ENCODE measurements at regions not wholly inside any gene's neighbourhood (a gene's known extent, or its start where the extent isn't known, plus 50 kb on each side); places are given as distances from the start of the nearest gene placed in this dataset.

GRCh38 chr2:134123332-134123731 is 130.5 kb upstream of the MGAT5 start:
- no peak overlapping the region for H3K27ac ChIP-seq (ENCODE audit: low read depth, low read length)
- WGBS, 3 donors = 70 to 90% (median 75%) methylated on average over 2 of the region's 2 CpGs

GRCh38 chr2:134124047-134124753 is 129.7 kb upstream of the MGAT5 start:
- 8 to 39% (median 36%) methylated on average over 3 of the region's 3 CpGs for WGBS, 3 donors
- no peak overlapping the region for H3K27ac ChIP-seq (ENCODE audit: low read depth, low read length)

GRCh38 chr2:134127496-134127895 is 126.4 kb upstream of the MGAT5 start:
- H3K27ac ChIP-seq (ENCODE audit: low read depth, low read length) = no peak overlapping the region
- WGBS, 3 donors = 83 to 90% (median 87%) methylated on average over 7 of the region's 7 CpGs

GRCh38 chr2:134128746-134129145 is 125.1 kb upstream of the MGAT5 start:
- no peak overlapping the region for H3K27ac ChIP-seq (ENCODE audit: low read depth, low read length)
- 68 to 83% (median 68%) methylated on average over 6 of the region's 6 CpGs for WGBS, 3 donors

- 98 to 99% (median 98%) methylated on average over 33 to 42 of the region's 42 CpGs for WGBS, 3 donors
These were observed 123.9 kb upstream of the MGAT5 start for GRCh38 chr2:134129900-134130537.

GRCh38 chr2:134131681-134132489 is 122.0 kb upstream of the MGAT5 start:
- H3K27ac ChIP-seq (ENCODE audit: low read depth, low read length) = no peak overlapping the region
- WGBS, 3 donors = 81 to 91% (median 89%) methylated on average over 7 of the region's 7 CpGs

More at GRCh38 chr2:134129900-134130537, 123.9 kb upstream of the MGAT5 start:
- no peak overlapping the region for H3K27ac ChIP-seq (ENCODE audit: low read depth, low read length)

- WGBS, 3 donors = 52 to 78% (median 69%) methylated on average over 3 of the region's 3 CpGs
- no peak overlapping the region for H3K27ac ChIP-seq (ENCODE audit: low read depth, low read length)
These were observed 121.4 kb upstream of the MGAT5 start for GRCh38 chr2:134132490-134132857.

GRCh38 chr2:134133622-134134312 is 120.1 kb upstream of the MGAT5 start:
- 80 to 88% (median 86%) methylated on average over 6 of the region's 6 CpGs for WGBS, 3 donors
- H3K27ac ChIP-seq (ENCODE audit: low read depth, low read length) = no peak overlapping the region

- 87 to 92% (median 91%) methylated on average over 2 of the region's 2 CpGs for WGBS, 3 donors
These were observed 119.6 kb upstream of the MGAT5 start for GRCh38 chr2:134134313-134134706.

GRCh38 chr2:134134827-134135226 is 119.0 kb upstream of the MGAT5 start:
- 65 to 96% (median 89%) methylated on average over 3 of the region's 3 CpGs for WGBS, 3 donors
- no peak overlapping the region for H3K27ac ChIP-seq (ENCODE audit: low read depth, low read length)

More at GRCh38 chr2:134134313-134134706, 119.6 kb upstream of the MGAT5 start:
- H3K27ac ChIP-seq (ENCODE audit: low read depth, low read length) = no peak overlapping the region

- no peak overlapping the region for H3K27ac ChIP-seq (ENCODE audit: low read depth, low read length)
- WGBS, 3 donors = 32 to 85% (median 66%) methylated on average over 2 of the region's 2 CpGs
These were observed 118.1 kb upstream of the MGAT5 start for GRCh38 chr2:134135793-134136192.

GRCh38 chr2:134136731-134137130 is 117.1 kb upstream of the MGAT5 start:
- 12 to 21% (median 13%) methylated on average over 2 of the region's 2 CpGs for WGBS, 3 donors
- H3K27ac ChIP-seq (ENCODE audit: low read depth, low read length) = no peak overlapping the region

GRCh38 chr2:134137182-134137611 is 116.7 kb upstream of the MGAT5 start:
- H3K27ac ChIP-seq (ENCODE audit: low read depth, low read length) = no peak overlapping the region
- 20 to 29% (median 24%) methylated on average over 5 of the region's 5 CpGs for WGBS, 3 donors

GRCh38 chr2:134138115-134138514 is 115.8 kb upstream of the MGAT5 start:
- 86 to 93% (median 90%) methylated on average over 2 of the region's 2 CpGs for WGBS, 3 donors

GRCh38 chr2:134139611-134140010 is 114.3 kb upstream of the MGAT5 start:
- no peak overlapping the region for H3K27ac ChIP-seq (ENCODE audit: low read depth, low read length)
- WGBS, 3 donors = 55 to 95% (median 88%) methylated on average over 4 of the region's 4 CpGs

More at GRCh38 chr2:134138115-134138514, 115.8 kb upstream of the MGAT5 start:
- H3K27ac ChIP-seq (ENCODE audit: low read depth, low read length) = no peak overlapping the region

- H3K27ac ChIP-seq (ENCODE audit: low read depth, low read length) = no peak overlapping the region
- WGBS, 3 donors = 34 to 96% (median 88%) methylated on average over 9 of the region's 9 CpGs
These were observed 113.6 kb upstream of the MGAT5 start for GRCh38 chr2:134140251-134140661.

GRCh38 chr2:134141598-134142340 is 112.1 kb upstream of the MGAT5 start:
- WGBS, 3 donors = 77 to 97% (median 89%) methylated on average over 6 of the region's 6 CpGs

GRCh38 chr2:134142341-134142738 is 111.5 kb upstream of the MGAT5 start:
- 75 to 89% (median 89%) methylated on average over 4 of the region's 4 CpGs for WGBS, 3 donors
- no peak overlapping the region for H3K27ac ChIP-seq (ENCODE audit: low read depth, low read length)

More at GRCh38 chr2:134141598-134142340, 112.1 kb upstream of the MGAT5 start:
- no peak overlapping the region for H3K27ac ChIP-seq (ENCODE audit: low read depth, low read length)

All from adipose tissue (tissue), 3 donors.